Mesenchymal stem cell (in vitro differentiated cells and primary cell): ENCODE measurements at regions not wholly inside any gene's neighbourhood (a gene's known extent, or its start where the extent isn't known, plus 50 kb on each side); places are given as distances from the start of the nearest gene placed in this dataset.

Source experiments
- DNase-seq: peaks from one replicate; pipeline ENCODE4 v3.0.0-alpha.2; 2013
- H2AFZ ChIP-seq: one replicate; pipeline ENCODE4 v1.6.1; 2013; ENCODE audit warnings: low read depth, mild to moderate bottlenecking, control low read depth, inconsistent platforms, low read length, moderate library complexity
- H2AK5ac ChIP-seq: 2 replicates; pipeline ENCODE4 v1.6.1; 2013; ENCODE audit warnings: low read length, moderate library complexity, mild to moderate bottlenecking, inconsistent platforms; ENCODE audit not compliant: severe bottlenecking
- H2BK120ac ChIP-seq: one replicate; pipeline ENCODE4 v1.6.1; 2013; ENCODE audit warnings: low read depth, mild to moderate bottlenecking, inconsistent platforms, low read length, moderate library complexity
- H2BK12ac ChIP-seq, 2 experiments: one replicate each; pipeline ENCODE4 v1.6.1; 2013; ENCODE audit warnings: inconsistent platforms in 2 of 2, low read length in 2 of 2, mild to moderate bottlenecking in 2 of 2, moderate library complexity in 2 of 2, control low read depth in 1 of 2
- H2BK15ac ChIP-seq: one replicate; pipeline ENCODE4 v1.6.1; 2013; ENCODE audit warnings: mild to moderate bottlenecking, low read depth, inconsistent platforms; ENCODE audit not compliant: poor library complexity, severe bottlenecking
- H2BK5ac ChIP-seq: 2 replicates; pipeline ENCODE4 v1.6.1; 2013; ENCODE audit warnings: low read depth, mild to moderate bottlenecking, low read length, control low read depth, inconsistent platforms; ENCODE audit not compliant: poor library complexity, severe bottlenecking
- H3K14ac ChIP-seq, 2 experiments: one replicate each; pipeline ENCODE4 v1.6.1; 2013; ENCODE audit warnings: inconsistent platforms in 2 of 2, low read length in 2 of 2, control low read depth in 1 of 2, mild to moderate bottlenecking in 1 of 2, moderate library complexity in 1 of 2
- H3K18ac ChIP-seq, 2 experiments: one replicate each; pipeline ENCODE4 v1.6.1; 2013; ENCODE audit warnings: inconsistent platforms in 2 of 2, low read length in 2 of 2, control low read depth in 1 of 2, low read depth in 1 of 2, mild to moderate bottlenecking in 1 of 2
- H3K23ac ChIP-seq, 2 experiments: one replicate each; pipeline ENCODE4 v1.6.1; 2013; ENCODE audit warnings: inconsistent platforms in 2 of 2, low read length in 2 of 2, mild to moderate bottlenecking in 2 of 2, moderate library complexity in 2 of 2, control low read depth in 1 of 2
- H3K27ac ChIP-seq: 2 replicates; pipeline ENCODE4 v1.5.1; 2013; ENCODE audit warnings: mild to moderate bottlenecking, moderate library complexity, low read length, control low read depth, inconsistent platforms; ENCODE audit not compliant: poor library complexity, severe bottlenecking
- H3K27me3 ChIP-seq, 2 experiments: 2 replicates each; pipeline versions ENCODE4 v1.6.1 to v1.7.0; 2013; ENCODE audit warnings: low read length in 2 of 2, mild to moderate bottlenecking in 2 of 2, moderate library complexity in 2 of 2, control low read depth in 1 of 2, inconsistent platforms in 1 of 2; ENCODE audit not compliant: control insufficient read depth in 1 of 2, insufficient read depth in 1 of 2
- H3K36me3 ChIP-seq, 2 experiments: 2 replicates each; pipeline versions ENCODE4 v1.6.1 to v1.7.0; 2013; ENCODE audit warnings: low read length in 2 of 2, control low read depth in 1 of 2, inconsistent platforms in 1 of 2, low read depth in 1 of 2, mild to moderate bottlenecking in 1 of 2; ENCODE audit not compliant: insufficient read depth in 2 of 2, control insufficient read depth in 1 of 2
- H3K4ac ChIP-seq, 2 experiments: one replicate each; pipeline ENCODE4 v1.6.1; 2013; ENCODE audit warnings: inconsistent platforms in 2 of 2, low read length in 2 of 2, mild to moderate bottlenecking in 2 of 2, moderate library complexity in 2 of 2, control low read depth in 1 of 2, low read depth in 1 of 2
- H3K4me1 ChIP-seq: 2 replicates; pipeline ENCODE4 v1.6.1; 2013; ENCODE audit warnings: low read depth, low read length, control low read depth; ENCODE audit not compliant: control insufficient read depth, insufficient read depth
- H3K4me2 ChIP-seq: 2 replicates; pipeline ENCODE4 v1.6.1; 2013; ENCODE audit warnings: low read length, mild to moderate bottlenecking, inconsistent platforms; ENCODE audit not compliant: poor library complexity, severe bottlenecking
- H3K4me3 ChIP-seq, 2 experiments: 2 replicates each; pipeline versions ENCODE4 v1.5.1 to v1.7.0; 2013; ENCODE audit warnings: low read length in 2 of 2, mild to moderate bottlenecking in 2 of 2, control low read depth in 1 of 2, low read depth in 1 of 2; ENCODE audit not compliant: insufficient read depth in 1 of 2
- H3K79me1 ChIP-seq: replicated peaks from 2 replicates; pipeline ENCODE4 v1.6.1; 2013; ENCODE audit warnings: mild to moderate bottlenecking, control low read depth, low read length, inconsistent platforms; ENCODE audit not compliant: poor library complexity, severe bottlenecking
- H3K9ac ChIP-seq: 2 replicates; pipeline ENCODE4 v1.7.0; 2013; ENCODE audit warnings: mild to moderate bottlenecking, low read length, moderate library complexity
- H3K9me3 ChIP-seq: 2 replicates; pipeline ENCODE4 v1.7.0; 2013; ENCODE audit warnings: mild to moderate bottlenecking, low read length; ENCODE audit not compliant: control insufficient read depth
- H4K8ac ChIP-seq: one replicate; pipeline ENCODE4 v1.6.1; 2013; ENCODE audit warnings: inconsistent platforms, mild to moderate bottlenecking, low read length, moderate library complexity
- H4K91ac ChIP-seq: one replicate; pipeline ENCODE4 v1.6.1; 2013; ENCODE audit warnings: mild to moderate bottlenecking, low read length, inconsistent platforms
- WGBS: methylation state at CpG from one replicate; pipeline ENCODE4 v1.1.7; 2013; ENCODE audit warnings: mixed read lengths; 5-methylcytosine and 5-hydroxymethylcytosine counted together

- no peak overlapping the region for H3K4me3 ChIP-seq
- H3K9me3 ChIP-seq: peaks cover 15% of the 10 kb centered on the region
- H3K23ac ChIP-seq: no peak overlapping the region
- H3K18ac ChIP-seq: no peak overlapping the region
- no peak overlapping the region for H3K9ac ChIP-seq
- 67% methylated on average over 1 of the region's 1 CpG for WGBS
- no peak overlapping the region for H3K27ac ChIP-seq
- H4K91ac ChIP-seq: no peak overlapping the region
- H2AFZ ChIP-seq: no peak overlapping the region
- no peaks in the 10 kb centered on the region for H3K36me3 ChIP-seq
- H2AK5ac ChIP-seq: no peak overlapping the region
- H3K4me2 ChIP-seq: no peak overlapping the region
- H4K8ac ChIP-seq: no peak overlapping the region
- DNase-seq: no peak
- H2BK15ac ChIP-seq: no peak overlapping the region
- H3K4ac ChIP-seq: no peak overlapping the region
- no peak overlapping the region for H2BK5ac ChIP-seq
- H3K14ac ChIP-seq: no peak overlapping the region
- no peaks in the 10 kb centered on the region for H3K79me1 ChIP-seq
- no peak overlapping the region for H2BK120ac ChIP-seq
- no peak overlapping the region for H2BK12ac ChIP-seq
- H3K4me1 ChIP-seq: no peaks in the 10 kb centered on the region
- no peaks in the 10 kb centered on the region for H3K27me3 ChIP-seq
Observed at GRCh38 chr1:194950584-194950983, 1657.7 kb downstream of the KCNT2 start.

DNA sequence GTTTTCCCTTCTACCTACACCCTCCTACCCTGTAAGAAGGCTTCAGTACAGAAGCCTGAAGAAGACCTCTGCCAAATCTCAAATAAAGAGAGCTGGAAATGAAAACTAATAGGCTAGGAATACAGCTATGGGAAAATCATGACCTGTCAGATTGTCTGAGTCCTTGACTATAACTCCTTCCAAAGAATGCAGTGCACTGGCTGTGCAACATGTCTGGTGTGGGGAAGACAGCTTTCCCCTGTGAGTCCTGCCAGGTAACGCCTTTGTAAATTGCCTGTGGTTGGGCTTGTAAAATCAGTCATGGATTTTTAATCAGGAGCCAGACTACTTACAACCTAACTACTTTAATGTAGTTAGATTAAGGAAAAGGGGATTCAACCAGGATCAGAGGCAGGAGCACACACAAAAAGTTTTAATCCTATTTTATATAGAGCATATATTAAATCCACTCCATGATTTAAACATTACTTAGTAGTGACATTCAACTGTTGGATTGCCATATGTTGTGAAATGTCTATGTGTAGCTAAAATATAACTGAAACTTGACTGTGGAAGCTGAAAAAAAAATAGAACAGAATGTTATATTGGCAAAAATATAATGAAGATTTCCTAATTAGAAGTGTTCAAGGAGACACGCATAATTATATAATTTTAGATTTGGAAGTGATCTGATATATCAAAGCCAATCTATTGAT, 1667.8 kb downstream of the KCNT2 start:
- H3K4me3 ChIP-seq: no peak overlapping the region
- H3K27me3 ChIP-seq: no peaks in the 10 kb centered on the region
- H3K4me2 ChIP-seq: no peak overlapping the region
- no peak overlapping the region for H2BK15ac ChIP-seq
- H4K91ac ChIP-seq: no peak overlapping the region
- no peak overlapping the region for H2BK5ac ChIP-seq
- H4K8ac ChIP-seq: no peak overlapping the region
- no peak overlapping the region for H3K4ac ChIP-seq
- no peaks in the 10 kb centered on the region for H3K79me1 ChIP-seq
- no peak overlapping the region for H3K23ac ChIP-seq
- H3K14ac ChIP-seq: no peak overlapping the region
- DNase-seq: no peak
- H2AFZ ChIP-seq: no peak overlapping the region
- no peaks in the 10 kb centered on the region for H3K4me1 ChIP-seq
- H3K9ac ChIP-seq: no peak overlapping the region
- no peak overlapping the region for H2BK12ac ChIP-seq
- H3K27ac ChIP-seq: no peak overlapping the region
- no peaks in the 10 kb centered on the region for H3K36me3 ChIP-seq
- H3K18ac ChIP-seq: no peak overlapping the region
- H2AK5ac ChIP-seq: no peak overlapping the region
- no CpG with 5 or more reads among the region's 2 CpGs for WGBS
- no peak overlapping the region for H2BK120ac ChIP-seq
- peaks cover 5% of the 10 kb centered on the region for H3K9me3 ChIP-seq

DNA sequence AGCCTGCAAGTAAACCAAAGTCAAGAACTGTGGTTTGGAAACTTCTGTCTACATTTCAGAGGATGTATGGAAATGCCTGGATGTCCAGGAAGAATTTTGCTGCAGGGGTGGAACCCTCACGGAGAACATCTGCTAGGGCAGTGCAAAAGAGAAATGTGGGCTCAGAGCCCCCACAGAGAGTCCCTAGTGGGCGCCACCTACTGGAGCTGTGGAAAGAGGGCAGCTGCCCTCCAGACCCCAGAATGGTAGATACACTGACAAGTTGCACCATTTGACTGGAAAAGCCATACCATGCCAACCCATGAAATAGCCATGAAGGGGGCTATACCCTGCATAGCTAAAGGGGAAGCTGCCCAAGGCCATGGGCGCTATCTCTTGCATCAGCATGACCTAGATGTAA, 1672.4 kb downstream of the KCNT2 start:
- Histone ChIP-seq H3K36me3 (no peaks in the 10 kb centered on the region), H2BK5ac (no peak overlapping the region), H2AFZ (no peak overlapping the region), H2BK15ac (no peak overlapping the region), H3K14ac (no peak overlapping the region), H3K27me3 (no peaks in the 10 kb centered on the region), H4K91ac (no peak overlapping the region), H2BK12ac (no peak overlapping the region), H3K4ac (no peak overlapping the region), H3K4me1 (no peaks in the 10 kb centered on the region), H4K8ac (no peak overlapping the region), H3K9ac (no peak overlapping the region), H3K79me1 (no peaks in the 10 kb centered on the region), H3K18ac (no peak overlapping the region), H2AK5ac (no peak overlapping the region), H3K4me3 (no peak overlapping the region), H3K27ac (no peak overlapping the region), H3K9me3 (no peaks in the 10 kb centered on the region), H3K23ac (no peak overlapping the region), H3K4me2 (no peak overlapping the region), H2BK120ac (no peak overlapping the region)
- WGBS: 67% methylated on average over 3 of the region's 3 CpGs
- no peak for DNase-seq

DNA sequence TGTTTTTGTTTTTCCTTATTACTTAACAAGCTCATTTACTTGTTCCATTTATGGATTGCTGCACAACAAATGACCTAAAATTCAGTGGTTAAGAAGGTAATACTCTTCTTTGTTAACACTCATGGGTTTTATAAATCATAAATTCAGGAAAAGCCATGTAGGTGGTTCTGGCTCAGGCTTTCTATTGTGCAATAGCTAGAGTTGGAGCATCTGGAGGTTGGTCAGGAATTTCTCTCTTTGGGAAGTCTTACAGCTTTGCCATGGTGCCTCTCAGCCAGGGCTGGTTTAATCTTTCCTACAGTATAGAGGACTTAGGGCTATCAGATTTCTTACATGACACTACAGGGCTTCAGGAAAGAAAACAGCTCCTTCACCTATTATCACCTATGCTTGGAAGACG, 1677.1 kb downstream of the KCNT2 start:
- Histone ChIP-seq H3K27me3 (no peaks in the 10 kb centered on the region), H3K9ac (no peak overlapping the region), H2BK5ac (no peak overlapping the region), H3K18ac (no peak overlapping the region), H3K79me1 (no peaks in the 10 kb centered on the region), H3K4ac (no peak overlapping the region), H3K36me3 (no peaks in the 10 kb centered on the region), H2BK120ac (no peak overlapping the region), H3K4me2 (no peak overlapping the region), H3K4me1 (no peaks in the 10 kb centered on the region), H2BK12ac (no peak overlapping the region), H2AK5ac (no peak overlapping the region), H3K4me3 (no peak overlapping the region), H4K8ac (no peak overlapping the region), H3K27ac (no peak overlapping the region), H2BK15ac (no peak overlapping the region), H3K23ac (no peak overlapping the region), H3K9me3 (no peaks in the 10 kb centered on the region), H2AFZ (no peak overlapping the region), H3K14ac (no peak overlapping the region), H4K91ac (no peak overlapping the region)
- 49% methylated on average over 1 of the region's 1 CpG for WGBS
- no peak for DNase-seq
